Stimulated activated CD4-positive, alpha-beta T cell treated with anti-CD3 and anti-CD28 coated beads, TNF-alpha, amount 100 ng/mL, for 4 hours (primary cell): ENCODE measurements at regions not wholly inside any gene's neighbourhood (a gene's known extent, or its start where the extent isn't known, plus 50 kb on each side); places are given as distances from the start of the nearest gene placed in this dataset.

ENCODE experiments used
- DNase-seq, 3 experiments: peaks; one replicate each; pipeline ENCODE4 v3.0.0-alpha.2; 2020; ENCODE audit warnings: low read depth in 3 of 3

- no peak for DNase-seq
These were observed 136.0 kb upstream of the THBS1 start for GRCh38 chr15:39444735-39445470.

DNA sequence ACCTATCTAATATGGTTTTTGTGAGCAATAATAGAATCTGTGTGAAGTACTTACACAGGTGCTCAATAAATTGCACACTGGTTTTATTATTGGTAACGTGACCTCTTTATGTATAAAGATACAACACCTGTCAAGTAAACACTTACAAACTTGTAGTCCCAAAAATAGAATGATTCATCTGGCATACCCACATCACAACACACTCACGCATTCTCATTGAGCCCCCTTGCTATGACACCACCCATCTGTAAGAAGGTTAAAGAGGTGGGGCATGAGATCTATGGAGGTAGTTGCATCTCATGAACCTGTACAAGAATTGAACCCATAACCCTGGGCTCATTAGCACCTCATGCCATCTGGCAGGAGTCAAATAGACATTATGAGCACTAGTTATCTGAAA is 134.9 kb upstream of the THBS1 start:
- no peak for DNase-seq

- no peak for DNase-seq
These were observed 133.5 kb upstream of the THBS1 start for GRCh38 chr15:39447346-39447745.

DNA sequence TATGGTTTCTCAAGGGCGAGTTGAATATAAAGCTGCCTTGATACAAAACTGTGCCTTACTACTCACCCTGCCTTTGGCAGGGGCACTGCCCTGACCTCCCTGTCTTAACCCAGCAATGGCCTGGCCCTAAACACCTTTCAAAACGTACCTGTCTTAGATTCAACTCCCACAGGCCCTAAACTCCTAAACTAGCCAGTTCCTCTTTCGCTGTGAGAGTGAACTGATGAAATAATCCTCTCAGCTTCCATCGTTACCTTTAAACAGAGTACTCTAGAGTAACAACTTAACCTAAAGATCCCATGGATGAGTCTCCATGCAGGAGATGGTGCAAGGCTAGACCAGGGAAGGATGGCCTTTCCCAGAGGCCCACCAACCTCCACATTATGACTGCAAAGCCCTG is 133.0 kb upstream of the THBS1 start:
- DNase-seq = no peak

GRCh38 chr15:39448409-39448808 is 132.5 kb upstream of the THBS1 start:
- no peak for DNase-seq

GRCh38 chr15:39451121-39451688 is 129.7 kb upstream of the THBS1 start:
- DNase-seq = no peak

- no peak for DNase-seq
These were observed 129.0 kb upstream of the THBS1 start for GRCh38 chr15:39451871-39452270.

- DNase-seq = no peak
These were observed 127.3 kb upstream of the THBS1 start for GRCh38 chr15:39453620-39454019.

DNA sequence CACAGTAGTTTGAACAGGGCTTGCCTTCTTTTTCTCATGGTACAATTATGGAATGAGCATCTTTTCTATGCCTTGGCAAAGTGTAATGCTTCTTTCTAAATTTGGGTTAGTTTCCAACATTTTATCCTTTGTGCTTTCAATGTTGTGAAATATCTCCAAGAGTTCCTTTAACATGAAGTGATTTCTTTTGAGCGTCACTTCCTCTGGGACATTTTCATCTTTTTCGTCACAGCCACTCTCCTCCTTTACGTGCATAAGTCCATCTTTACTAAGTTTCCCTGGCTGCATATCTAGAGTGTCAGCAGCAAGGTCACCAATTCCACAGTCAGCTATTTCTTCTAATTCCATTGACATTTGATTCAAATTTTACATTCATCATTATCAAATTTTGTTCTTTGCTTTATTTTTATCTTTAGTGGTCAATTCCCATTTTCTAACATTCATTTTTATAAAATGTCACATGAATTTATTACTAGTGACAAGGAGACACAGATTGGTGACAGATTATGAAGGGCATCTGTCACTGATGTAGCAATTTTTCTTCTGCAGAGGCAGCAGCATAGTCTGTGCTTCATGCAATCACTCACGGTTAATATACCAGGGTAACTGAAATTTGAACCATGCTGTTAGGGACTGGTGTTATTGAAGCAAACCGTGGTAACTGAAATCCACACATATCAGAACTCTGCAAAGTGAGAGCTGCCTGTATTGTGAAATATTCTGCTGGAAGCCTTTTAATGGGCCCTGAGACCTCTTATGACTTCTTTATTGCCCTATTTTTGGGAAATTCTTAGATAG is 126.5 kb upstream of the THBS1 start:
- no peak for DNase-seq

- DNase-seq = no peak
These were observed 125.3 kb upstream of the THBS1 start for GRCh38 chr15:39455471-39455991.

GRCh38 chr15:39456159-39456558 is 124.7 kb upstream of the THBS1 start:
- no peak for DNase-seq

DNA sequence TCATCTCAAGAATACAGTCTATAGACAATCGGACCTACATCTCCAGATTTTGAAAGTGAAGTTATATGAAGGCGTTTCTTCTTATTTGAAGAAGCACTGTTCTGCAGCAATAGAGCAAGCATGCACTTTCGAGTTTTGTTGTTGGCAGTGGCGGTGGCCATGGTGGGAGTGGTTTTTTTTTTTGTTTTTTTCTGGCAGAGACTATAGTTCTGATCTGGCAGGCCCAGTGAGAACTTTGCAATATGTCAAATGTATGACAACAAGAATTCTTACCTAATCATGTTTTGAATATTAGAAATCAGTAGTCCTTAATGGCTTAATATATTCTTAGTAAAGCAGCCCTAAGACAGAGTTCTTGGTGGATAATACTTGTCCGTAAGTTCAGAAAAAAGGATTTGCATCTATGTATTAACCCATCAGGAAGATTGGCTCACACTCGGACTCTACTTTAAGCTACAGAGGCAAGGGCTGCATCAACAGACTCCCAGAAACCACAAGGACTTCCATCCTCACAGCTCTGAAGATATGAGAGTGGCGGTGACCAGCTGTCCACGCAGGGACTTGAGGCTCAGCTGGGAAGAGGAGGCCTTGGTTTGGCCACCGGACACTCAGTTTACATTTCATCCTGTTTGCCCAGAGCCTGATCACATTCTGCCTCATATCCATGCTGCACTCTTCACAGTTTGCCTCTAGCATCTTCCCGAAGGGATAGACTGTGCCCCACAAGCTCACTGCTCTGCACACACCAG is 124.1 kb upstream of the THBS1 start:
- no peak for DNase-seq

DNA sequence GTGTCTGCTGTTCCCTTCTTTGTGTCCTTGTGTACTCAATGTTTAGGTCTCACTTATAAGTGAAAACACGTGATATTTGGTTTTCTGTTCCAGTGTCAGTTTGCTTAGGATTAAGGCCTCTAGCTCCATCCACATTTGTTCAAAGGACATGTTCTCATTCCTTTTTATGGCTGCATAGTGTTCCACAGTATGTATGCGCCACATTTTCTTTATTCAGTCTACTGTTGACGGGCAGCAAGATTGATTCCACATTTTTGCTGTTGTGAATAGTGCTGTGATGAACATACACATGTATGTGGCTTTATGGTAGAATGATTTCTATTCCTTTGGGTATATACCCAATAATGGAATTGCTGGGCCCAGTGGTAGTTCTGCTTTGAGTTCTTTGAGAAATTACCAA is 122.7 kb upstream of the THBS1 start:
- DNase-seq = no peak

DNA sequence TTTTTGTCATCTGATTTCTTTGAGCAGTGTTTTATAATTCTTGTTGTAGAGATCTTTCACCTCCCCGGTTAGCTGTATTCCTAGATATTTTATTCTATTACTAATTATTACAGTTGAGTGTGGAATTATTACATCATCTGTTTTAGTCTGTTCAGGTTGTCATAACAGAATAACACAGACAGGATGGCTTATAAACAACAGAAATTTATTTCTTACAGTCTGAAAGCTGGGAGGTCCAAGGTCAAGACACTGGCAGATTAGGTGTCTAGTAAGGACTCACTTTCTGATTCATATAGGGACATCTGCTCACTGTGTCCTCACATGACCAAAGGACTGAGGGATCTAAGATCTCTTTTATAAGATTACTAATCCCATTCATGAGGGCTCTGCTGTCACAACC is 121.3 kb upstream of the THBS1 start:
- no peak for DNase-seq

- no peak for DNase-seq
These were observed 120.1 kb upstream of the THBS1 start for GRCh38 chr15:39460748-39461147.

DNA sequence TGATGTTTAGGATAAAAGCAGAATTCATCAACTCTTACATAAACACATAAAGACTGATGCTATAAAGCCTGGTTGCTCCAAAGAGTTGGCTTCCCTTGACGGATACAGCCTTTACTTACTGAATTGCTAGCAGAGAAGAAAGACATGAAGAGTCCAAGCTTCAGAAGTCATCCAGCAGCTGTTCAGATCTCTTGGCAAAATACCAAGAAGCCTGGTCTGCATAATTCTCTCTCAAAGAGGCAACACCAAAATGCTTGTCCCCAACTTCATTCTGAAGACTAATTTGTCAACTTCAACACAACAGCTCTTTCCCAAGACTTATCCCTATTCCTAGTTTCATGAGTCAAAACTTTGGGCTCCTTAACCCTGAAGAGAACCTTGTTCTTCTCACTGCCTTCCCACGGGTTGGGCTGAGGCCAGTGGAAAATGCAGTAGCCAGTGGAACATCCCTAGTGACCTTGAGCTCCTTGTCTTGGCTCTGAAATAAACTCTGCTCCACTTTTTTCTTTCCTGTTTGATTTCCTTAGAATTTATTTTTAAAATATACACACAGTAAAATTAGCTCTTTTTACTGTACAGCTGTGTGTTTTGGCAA is 119.2 kb upstream of the THBS1 start:
- DNase-seq = no peak

- DNase-seq = no peak
These were observed 118.2 kb upstream of the THBS1 start for GRCh38 chr15:39462691-39463090.

GRCh38 chr15:39465843-39466749 is 114.8 kb upstream of the THBS1 start:
- DNase-seq = no peak

DNA sequence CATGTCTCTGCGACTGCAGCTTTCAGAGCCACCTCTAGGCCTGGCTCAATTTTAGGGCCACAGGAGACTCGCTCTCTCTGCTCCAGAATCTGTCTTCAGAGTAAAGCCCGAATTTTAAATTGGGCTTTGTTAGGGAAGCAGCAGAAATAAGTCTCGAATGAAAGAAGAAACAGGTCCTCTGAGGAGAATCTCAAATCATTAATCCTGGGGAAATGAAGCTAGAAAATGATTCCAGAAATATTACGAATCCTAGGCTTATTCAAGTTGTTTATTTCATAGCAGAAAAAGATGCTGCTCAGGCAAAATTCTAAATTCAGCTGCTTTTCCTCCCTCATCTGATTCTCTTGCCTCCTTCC is 114.2 kb upstream of the THBS1 start:
- no peak for DNase-seq

DNA sequence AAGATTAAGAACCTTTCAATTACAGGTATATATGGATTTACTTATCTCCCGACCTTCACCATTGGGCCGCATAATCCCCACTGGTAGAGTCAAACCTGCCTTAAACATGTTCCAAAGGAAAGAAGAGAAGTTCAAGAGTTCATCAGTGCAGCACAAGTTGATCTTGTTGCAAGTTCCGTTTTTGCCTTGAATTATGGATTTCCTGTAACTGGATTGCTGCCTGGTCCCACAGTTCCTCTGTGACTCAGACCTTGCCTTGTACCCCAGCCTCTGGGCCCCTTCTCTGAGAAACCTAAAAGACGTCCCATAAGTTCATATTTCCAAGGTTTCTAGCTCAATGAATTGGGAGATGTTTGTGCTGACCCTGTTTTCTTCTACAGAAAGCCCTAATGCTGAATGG is 112.5 kb upstream of the THBS1 start:
- DNase-seq = no peak

- no peak for DNase-seq
These were observed 112.1 kb upstream of the THBS1 start for GRCh38 chr15:39468828-39469227.
